ENCODE measurements at regions not wholly inside any gene's neighbourhood (a gene's known extent, or its start where the extent isn't known, plus 50 kb on each side); places are given as distances from the start of the nearest gene placed in this dataset.
A peak's percentile ranks its signal among the peaks of the same experiment; 100 is the strongest.
"Not testable (repeated sequence)": the region's sequence is repeated elsewhere in the genome, so short reads cannot be mapped to it uniquely, and the experiment has no call there.

GRCh38 chr15:75792236-75792635 lies 51.0 kb upstream of the UBE2Q2 start:
- DNase-seq (ENCODE audit: low read depth): not testable (repeated sequence)

- DNase-seq (ENCODE audit: low read depth): no peak
These were observed 51.9 kb upstream of the UBE2Q2 start for GRCh38 chr15:75791337-75791713.

- DNase-seq (ENCODE audit: low read depth): no peak
These were observed 52.5 kb upstream of the UBE2Q2 start for GRCh38 chr15:75790631-75791336.

GRCh38 chr15:75786575-75786947 lies 56.7 kb upstream of the UBE2Q2 start:
- no peak for DNase-seq (ENCODE audit: low read depth)

- DNase-seq (ENCODE audit: low read depth): peak; percentile 29
These were observed 57.3 kb upstream of the UBE2Q2 start for GRCh38 chr15:75785771-75786574.

GRCh38 chr15:75784511-75785480 lies 58.5 kb upstream of the UBE2Q2 start:
- DNase-seq (ENCODE audit: low read depth): not testable (repeated sequence)

- DNase-seq (ENCODE audit: low read depth): not testable (repeated sequence)
These were observed 59.7 kb upstream of the UBE2Q2 start for GRCh38 chr15:75783566-75783965.

GRCh38 chr15:75782926-75783325 lies 60.3 kb upstream of the UBE2Q2 start:
- DNase-seq (ENCODE audit: low read depth): no peak

- DNase-seq (ENCODE audit: low read depth): not testable (repeated sequence)
These were observed 62.3 kb upstream of the UBE2Q2 start for GRCh38 chr15:75780995-75781394.

- DNase-seq (ENCODE audit: low read depth): no peak
These were observed 63.7 kb upstream of the UBE2Q2 start for GRCh38 chr15:75779504-75779903.

- peak; percentile 62 for DNase-seq (ENCODE audit: low read depth)
These were observed 64.4 kb upstream of the CSPG4 start for GRCh38 chr15:75776871-75777610.

GRCh38 chr15:75776065-75776423 lies 63.4 kb upstream of the CSPG4 start:
- DNase-seq (ENCODE audit: low read depth): peak; percentile 44

GRCh38 chr15:75775296-75776064 lies 62.8 kb upstream of the CSPG4 start:
- peak; percentile 16 for DNase-seq (ENCODE audit: low read depth)

GRCh38 chr15:75773974-75774373 lies 61.3 kb upstream of the CSPG4 start:
- not testable (repeated sequence) for DNase-seq (ENCODE audit: low read depth)

- not testable (repeated sequence) for DNase-seq (ENCODE audit: low read depth)
These were observed 58.4 kb upstream of the CSPG4 start for GRCh38 chr15:75771054-75771453.

GRCh38 chr15:75770131-75770530 lies 57.5 kb upstream of the CSPG4 start:
- DNase-seq (ENCODE audit: low read depth): no peak

- DNase-seq (ENCODE audit: low read depth): not testable (repeated sequence)
These were observed 55.9 kb upstream of the CSPG4 start for GRCh38 chr15:75768526-75768925.

GRCh38 chr15:75765551-75766305 lies 53.1 kb upstream of the CSPG4 start:
- DNase-seq (ENCODE audit: low read depth): not testable (repeated sequence)

GRCh38 chr15:75764845-75765550 lies 52.4 kb upstream of the CSPG4 start:
- DNase-seq (ENCODE audit: low read depth): not testable (repeated sequence)

All from ELR (cell line).